ENCODE measurements at regions not wholly inside any gene's neighbourhood (a gene's known extent, or its start where the extent isn't known, plus 50 kb on each side); places are given as distances from the start of the nearest gene placed in this dataset.

DNA sequence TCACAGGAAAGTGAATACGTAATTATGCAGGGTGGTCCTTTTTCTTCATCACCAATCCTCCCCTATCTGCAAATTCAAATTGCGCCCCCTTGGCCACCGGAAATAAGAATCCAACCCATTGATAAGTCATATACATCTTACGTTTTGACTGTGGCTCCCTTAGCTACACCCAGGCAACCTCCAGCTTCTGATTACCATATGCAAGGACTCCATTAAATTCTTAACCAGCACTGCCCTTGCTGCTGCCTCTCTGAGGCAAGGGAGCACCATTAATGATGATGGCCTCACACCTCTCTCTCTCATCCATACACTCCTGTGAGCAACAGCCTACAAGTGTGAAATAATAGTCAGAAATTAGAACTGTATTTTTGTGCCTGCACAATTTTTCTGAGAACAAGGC, 106.0 kb upstream of the NOCT start:
- TF ChIP-seq FOXM1 (IDR thresholded peaks at IDR 0.05; ENCODE audit: borderline replicate concordance, low read depth) (no peak), EGR1 (IDR thresholded peaks at IDR 0.05) (no peak), TAF1 (IDR thresholded peaks at IDR 0.05; ENCODE audit: low read depth) (no peak), YY1 (IDR thresholded peaks at IDR 0.05; ENCODE audit: low read depth) (no peak), RAD21 (IDR thresholded peaks at IDR 0.05; ENCODE audit: low read depth) (no peak), EP300 (IDR thresholded peaks at IDR 0.05; ENCODE audit: borderline replicate concordance) (no peak), TEAD4 (IDR thresholded peaks at IDR 0.05) (no peak)
- TF ChIP-seq, protein P1, sequence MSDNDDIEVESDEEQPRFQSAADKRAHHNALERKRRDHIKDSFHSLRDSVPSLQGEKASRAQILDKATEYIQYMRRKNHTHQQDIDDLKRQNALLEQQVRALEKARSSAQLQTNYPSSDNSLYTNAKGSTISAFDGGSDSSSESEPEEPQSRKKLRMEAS (IDR thresholded peaks at IDR 0.05): no peak
- TF ChIP-seq, protein P2, sequence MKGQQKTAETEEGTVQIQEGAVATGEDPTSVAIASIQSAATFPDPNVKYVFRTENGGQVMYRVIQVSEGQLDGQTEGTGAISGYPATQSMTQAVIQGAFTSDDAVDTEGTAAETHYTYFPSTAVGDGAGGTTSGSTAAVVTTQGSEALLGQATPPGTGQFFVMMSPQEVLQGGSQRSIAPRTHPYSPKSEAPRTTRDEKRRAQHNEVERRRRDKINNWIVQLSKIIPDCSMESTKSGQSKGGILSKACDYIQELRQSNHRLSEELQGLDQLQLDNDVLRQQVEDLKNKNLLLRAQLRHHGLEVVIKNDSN (IDR thresholded peaks at IDR 0.05): no peak
- TF ChIP-seq, protein P3, sequence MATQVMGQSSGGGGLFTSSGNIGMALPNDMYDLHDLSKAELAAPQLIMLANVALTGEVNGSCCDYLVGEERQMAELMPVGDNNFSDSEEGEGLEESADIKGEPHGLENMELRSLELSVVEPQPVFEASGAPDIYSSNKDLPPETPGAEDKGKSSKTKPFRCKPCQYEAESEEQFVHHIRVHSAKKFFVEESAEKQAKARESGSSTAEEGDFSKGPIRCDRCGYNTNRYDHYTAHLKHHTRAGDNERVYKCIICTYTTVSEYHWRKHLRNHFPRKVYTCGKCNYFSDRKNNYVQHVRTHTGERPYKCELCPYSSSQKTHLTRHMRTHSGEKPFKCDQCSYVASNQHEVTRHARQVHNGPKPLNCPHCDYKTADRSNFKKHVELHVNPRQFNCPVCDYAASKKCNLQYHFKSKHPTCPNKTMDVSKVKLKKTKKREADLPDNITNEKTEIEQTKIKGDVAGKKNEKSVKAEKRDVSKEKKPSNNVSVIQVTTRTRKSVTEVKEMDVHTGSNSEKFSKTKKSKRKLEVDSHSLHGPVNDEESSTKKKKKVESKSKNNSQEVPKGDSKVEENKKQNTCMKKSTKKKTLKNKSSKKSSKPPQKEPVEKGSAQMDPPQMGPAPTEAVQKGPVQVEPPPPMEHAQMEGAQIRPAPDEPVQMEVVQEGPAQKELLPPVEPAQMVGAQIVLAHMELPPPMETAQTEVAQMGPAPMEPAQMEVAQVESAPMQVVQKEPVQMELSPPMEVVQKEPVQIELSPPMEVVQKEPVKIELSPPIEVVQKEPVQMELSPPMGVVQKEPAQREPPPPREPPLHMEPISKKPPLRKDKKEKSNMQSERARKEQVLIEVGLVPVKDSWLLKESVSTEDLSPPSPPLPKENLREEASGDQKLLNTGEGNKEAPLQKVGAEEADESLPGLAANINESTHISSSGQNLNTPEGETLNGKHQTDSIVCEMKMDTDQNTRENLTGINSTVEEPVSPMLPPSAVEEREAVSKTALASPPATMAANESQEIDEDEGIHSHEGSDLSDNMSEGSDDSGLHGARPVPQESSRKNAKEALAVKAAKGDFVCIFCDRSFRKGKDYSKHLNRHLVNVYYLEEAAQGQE (IDR thresholded peaks at IDR 0.05; ENCODE audit: low read depth): no peak

Data from Ishikawa (cell line).